ENCODE measurements at regions not wholly inside any gene's neighbourhood (a gene's known extent, or its start where the extent isn't known, plus 50 kb on each side); places are given as distances from the start of the nearest gene placed in this dataset.
"Not testable (repeated sequence)": the region's sequence is repeated elsewhere in the genome, so short reads cannot be mapped to it uniquely, and the experiment has no call there.

- ChIA-PET CTCF (no interaction called here), POLR2A (no interaction called here)
- Histone ChIP-seq H3K27me3 (ENCODE audit: control insufficient read depth, insufficient read depth, low read length) (no peaks in the 10 kb centered on the region), H3K36me3 (ENCODE audit: control insufficient read depth, insufficient read depth, low read length) (no peaks in the 10 kb centered on the region), H3K4me3 (ENCODE audit: low read depth, low read length) (no peak overlapping the region)
- DNase-seq (ENCODE audit: low read depth): no peak
- TF ChIP-seq CTCF (IDR thresholded peaks at IDR 0.05; ENCODE audit: insufficient read depth, low read depth, low read length): no peak
These were observed 706.1 kb downstream of the ROBO2 start for GRCh38 chr3:77746048-77746447.

- Histone ChIP-seq H3K4me3 (ENCODE audit: low read depth, low read length) (no peak overlapping the region), H3K36me3 (ENCODE audit: control insufficient read depth, insufficient read depth, low read length) (no peaks in the 10 kb centered on the region), H3K27me3 (ENCODE audit: control insufficient read depth, insufficient read depth, low read length) (no peaks in the 10 kb centered on the region)
- ChIA-PET POLR2A (no interaction called here), CTCF (no interaction called here)
- TF ChIP-seq CTCF (IDR thresholded peaks at IDR 0.05; ENCODE audit: insufficient read depth, low read depth, low read length): no peak
- DNase-seq (ENCODE audit: low read depth): no peak
These were observed 707.0 kb downstream of the ROBO2 start for GRCh38 chr3:77746892-77747291.

- H3K36me3 ChIP-seq (ENCODE audit: control insufficient read depth, insufficient read depth, low read length); DNase-seq (ENCODE audit: low read depth); H3K27me3 ChIP-seq (ENCODE audit: control insufficient read depth, insufficient read depth, low read length); CTCF ChIA-PET; POLR2A ChIA-PET; H3K4me3 ChIP-seq (ENCODE audit: low read depth, low read length): not testable (repeated sequence)
These were observed 716.6 kb downstream of the ROBO2 start for GRCh38 chr3:77756397-77756975.

GRCh38 chr3:77772459-77772858, 732.6 kb downstream of the ROBO2 start:
- H3K36me3 ChIP-seq (ENCODE audit: control insufficient read depth, insufficient read depth, low read length): no peaks in the 10 kb centered on the region
- POLR2A ChIA-PET: no interaction called here
- CTCF ChIA-PET: no interaction called here
- no peak for TF ChIP-seq CTCF (IDR thresholded peaks at IDR 0.05; ENCODE audit: insufficient read depth, low read depth, low read length)
- no peak for DNase-seq (ENCODE audit: low read depth)
- no peaks in the 10 kb centered on the region for H3K27me3 ChIP-seq (ENCODE audit: control insufficient read depth, insufficient read depth, low read length)
- H3K4me3 ChIP-seq (ENCODE audit: low read depth, low read length): no peak overlapping the region

GRCh38 chr3:77773084-77773483, 733.2 kb downstream of the ROBO2 start:
- H3K27me3 ChIP-seq (ENCODE audit: control insufficient read depth, insufficient read depth, low read length): no peaks in the 10 kb centered on the region
- CTCF ChIA-PET: no interaction called here
- H3K4me3 ChIP-seq (ENCODE audit: low read depth, low read length): no peak overlapping the region
- TF ChIP-seq CTCF (IDR thresholded peaks at IDR 0.05; ENCODE audit: insufficient read depth, low read depth, low read length): no peak
- H3K36me3 ChIP-seq (ENCODE audit: control insufficient read depth, insufficient read depth, low read length): no peaks in the 10 kb centered on the region
- DNase-seq (ENCODE audit: low read depth): no peak
- POLR2A ChIA-PET: interaction anchor here (0.8 kb wide), 1 partner anchor 679 kb away, joined by 4 read pairs; no protein-coding TSS in a partner anchor

GRCh38 chr3:77780278-77780996, 740.5 kb downstream of the ROBO2 start:
- Histone ChIP-seq H3K27me3 (ENCODE audit: control insufficient read depth, insufficient read depth, low read length) (no peaks in the 10 kb centered on the region), H3K36me3 (ENCODE audit: control insufficient read depth, insufficient read depth, low read length) (no peaks in the 10 kb centered on the region), H3K4me3 (ENCODE audit: low read depth, low read length) (no peak overlapping the region)
- ChIA-PET POLR2A (no interaction called here), CTCF (no interaction called here)
- no peak for TF ChIP-seq CTCF (IDR thresholded peaks at IDR 0.05; ENCODE audit: insufficient read depth, low read depth, low read length)
- no peak for DNase-seq (ENCODE audit: low read depth)
